GM12878 (cell line): ENCODE measurements at regions not wholly inside any gene's neighbourhood (a gene's known extent, or its start where the extent isn't known, plus 50 kb on each side); places are given as distances from the start of the nearest gene placed in this dataset.

Experiments used
- ATAC-seq: fragments of 200-7000 bp; cut with Tn5 transposase; 3 replicates; pipeline ENCODE4 v1.9.1; 2020; ENCODE audit warnings: mild to moderate bottlenecking, moderate library complexity
- BruUV-seq: library from RNA; stranded (reverse); fragments of 400-500 nt; replicated peaks from 2 replicates; lab custom pipeline; 2021; lab: Mats Ljungman, UMichigan
- CTCF ChIA-PET: fragments of 300-600 bp; sonication (Branson Sonifier 250); formaldehyde crosslinking; extraction: SDS; loops from one replicate; lab custom pipeline; 2021; ENCODE audit warnings: inconsistent platforms; lab: Yijun Ruan, JAX
- POLR2A ChIA-PET: fragments of 350-600 bp; formaldehyde crosslinking; extraction: SDS; loops from one replicate; lab custom pipeline; 2021; ENCODE audit warnings: inconsistent platforms; lab: Charles Lee
- RAD21 ChIA-PET: fragments of 300-600 bp; sonication (Branson Sonifier 250); formaldehyde crosslinking; loops from one replicate; lab custom pipeline; 2023; ENCODE audit warnings: antibody characterized with exemption; ENCODE audit not compliant: unreplicated experiment; lab: Charles Lee
- SMC1A ChIA-PET: fragments of 300-600 bp; sonication (Branson Sonifier 250); formaldehyde crosslinking; loops from one replicate; lab custom pipeline; 2023; ENCODE audit not compliant: unreplicated experiment, uncharacterized antibody; lab: Charles Lee
- DNase-seq: peaks from one replicate; pipeline ENCODE4 v3.0.0-alpha.2; 2011; ENCODE audit warnings: low read depth, low spot score
- FAIRE-seq: peaks from 3 replicates; lab custom pipeline; 2011; peaks lifted over from hg19 to GRCh38; lab: Jason Lieb, UNC
- H2AFZ ChIP-seq: 2 replicates; pipeline ENCODE4 v1.6.0; 2011; ENCODE audit warnings: low read depth, low read length, control low read depth; ENCODE audit not compliant: control insufficient read depth
- H3K27ac ChIP-seq: 2 replicates; pipeline ENCODE4 v1.5.1; 2011; ENCODE audit warnings: control low read depth; ENCODE audit not compliant: control insufficient read depth, insufficient read depth
- H3K27me3 ChIP-seq, 2 experiments: replicated peaks in 1 of 2; 2 replicates each; pipeline versions ENCODE4 v1.6.0 to v1.6.1; 2011; ENCODE audit warnings: low read length in 1 of 2; ENCODE audit not compliant: control insufficient read depth in 2 of 2, insufficient read depth in 2 of 2
- H3K36me3 ChIP-seq, 2 experiments: 2 replicates each; pipeline ENCODE4 v1.5.1; 2011; ENCODE audit warnings: low read length in 1 of 2; ENCODE audit not compliant: control insufficient read depth in 2 of 2, insufficient read depth in 2 of 2
- H3K4me1 ChIP-seq: 2 replicates; pipeline ENCODE4 v1.6.1; 2011; ENCODE audit warnings: mild to moderate bottlenecking, low read length, moderate library complexity, mixed read lengths; ENCODE audit not compliant: control insufficient read depth, insufficient read depth
- H3K4me2 ChIP-seq: 2 replicates; pipeline ENCODE4 v1.6.0; 2011; ENCODE audit warnings: control low read depth; ENCODE audit not compliant: control insufficient read depth, insufficient read depth
- H3K4me3 ChIP-seq: fragments of 200-600 bp; sonication (generic); 2 replicates; pipeline ENCODE4 v1.5.1; 2016
- H3K79me2 ChIP-seq: 2 replicates; pipeline ENCODE4 v1.6.0; 2011; ENCODE audit warnings: low read length; ENCODE audit not compliant: control insufficient read depth, insufficient read depth
- H3K9ac ChIP-seq: 2 replicates; pipeline ENCODE4 v1.8.0; 2011; ENCODE audit warnings: low read length, control low read depth, mixed read lengths; ENCODE audit not compliant: control insufficient read depth, insufficient read depth
- H3K9me3 ChIP-seq: replicated peaks from 3 replicates; pipeline ENCODE4 v1.5.1; 2011; ENCODE audit warnings: mild to moderate bottlenecking, low read length; ENCODE audit not compliant: control insufficient read depth, insufficient read depth
- H4K20me1 ChIP-seq: 2 replicates; pipeline ENCODE4 v1.6.0; 2011; ENCODE audit not compliant: control insufficient read depth, insufficient read depth
- ATF3 ChIP-seq: IDR thresholded peaks from 2 replicates; pipeline ENCODE4 v1.6.1; 2011; ENCODE audit warnings: low read depth, mild to moderate bottlenecking, low read length, moderate library complexity, borderline replicate concordance; ENCODE audit errors: extremely low read depth
- ATF7 ChIP-seq: fragments of 450-650 bp; IDR thresholded peaks from 2 replicates; pipeline ENCODE4 v1.6.1; 2016; ENCODE audit warnings: low read depth, mild to moderate bottlenecking
- BCL11A ChIP-seq: IDR thresholded peaks from 2 replicates; pipeline ENCODE4 v1.6.1; 2011; ENCODE audit warnings: low read depth, low read length
- CREM ChIP-seq: IDR thresholded peaks from 2 replicates; pipeline ENCODE4 v1.6.1; 2014; ENCODE audit warnings: antibody characterized with exemption, low read depth
- FOS ChIP-seq: IDR thresholded peaks from 3 replicates; pipeline ENCODE4 v1.6.1; 2011; ENCODE audit warnings: borderline replicate concordance; ENCODE audit not compliant: insufficient read length; ENCODE audit errors: extremely low read depth
- HDAC2 ChIP-seq: fragments of 200-600 bp; sonication (generic); IDR thresholded peaks from 2 replicates; pipeline ENCODE4 v1.6.1; 2017
- IKZF1 ChIP-seq: fragments of 450-650 bp; conservative IDR thresholded peaks from 2 replicates; pipeline ENCODE4 v1.6.1; 2017; ENCODE audit warnings: antibody characterized with exemption, mild to moderate bottlenecking
- IRF4 ChIP-seq: IDR thresholded peaks from 2 replicates; pipeline ENCODE4 v1.6.1; 2011; ENCODE audit warnings: low read depth, low read length
- JUNB ChIP-seq: IDR thresholded peaks from 2 replicates; pipeline ENCODE4 v1.6.1; 2016; ENCODE audit warnings: antibody characterized with exemption, mild to moderate bottlenecking
- MAX ChIP-seq: IDR thresholded peaks from 2 replicates; pipeline ENCODE4 v1.6.1; 2012; ENCODE audit warnings: low read depth, low read length, improper control_type of control experiment
- NFIC ChIP-seq: IDR thresholded peaks from 2 replicates; pipeline ENCODE4 v1.6.1; 2012; ENCODE audit warnings: low read depth, mild to moderate bottlenecking, inconsistent platforms, low read length, moderate library complexity
- RAD21 ChIP-seq: IDR thresholded peaks from 2 replicates; pipeline ENCODE4 v1.6.1; 2011; ENCODE audit warnings: mild to moderate bottlenecking, low read depth, low read length, moderate library complexity; ENCODE audit not compliant: insufficient read depth
- STAT1 ChIP-seq: fragments of 450-650 bp; conservative IDR thresholded peaks from 2 replicates; pipeline ENCODE4 v1.6.1; 2014; ENCODE audit warnings: antibody characterized with exemption, mild to moderate bottlenecking
- SUPT20H ChIP-seq: IDR thresholded peaks from 2 replicates; pipeline ENCODE4 v1.6.1; 2011; ENCODE audit warnings: low read depth, mild to moderate bottlenecking, low read length, moderate library complexity, borderline replicate concordance; ENCODE audit not compliant: control insufficient read depth
- SUZ12 ChIP-seq: fragments of 200-600 bp; sonication (generic); IDR thresholded peaks from one replicate; pipeline ENCODE4 v1.6.1; 2018; ENCODE audit warnings: antibody characterized with exemption, mild to moderate bottlenecking; ENCODE audit not compliant: unreplicated experiment
- TCF7 ChIP-seq: IDR thresholded peaks from 2 replicates; pipeline ENCODE4 v1.6.1; 2014; ENCODE audit warnings: antibody characterized with exemption, borderline replicate concordance
- ZBTB33 ChIP-seq: fragments of 450-650 bp; IDR thresholded peaks from 2 replicates; pipeline ENCODE4 v1.6.1; 2017; ENCODE audit warnings: mild to moderate bottlenecking
- ZNF384 ChIP-seq: IDR thresholded peaks from 2 replicates; pipeline ENCODE4 v1.6.1; 2012; ENCODE audit warnings: low read depth, mild to moderate bottlenecking, low read length, improper control_type of control experiment, borderline replicate concordance
- ZSCAN29 ChIP-seq: fragments of 450-650 bp; IDR thresholded peaks from 2 replicates; pipeline ENCODE4 v1.6.1; 2017; ENCODE audit warnings: mild to moderate bottlenecking, moderate library complexity
- WGBS: methylation state at CpG from one replicate; pipeline ENCODE4 v1.1.6; 2016; ENCODE audit warnings: low lambda C conversion rate; ENCODE audit not compliant: insufficient replicate concordance, insufficient coverage; ENCODE audit errors: missing lambda C conversion rate; 5-methylcytosine and 5-hydroxymethylcytosine counted together
- in situ Hi-C: fragments of 300-500 bp; cut with MboI; formaldehyde crosslinking; loops from 9 replicates; pipeline ENCODE4 v1.14.3; 2018; ENCODE audit warnings: mixed read lengths
- intact Hi-C: fragments of 100-400 bp; cut with micrococcal nuclease; formaldehyde crosslinking; loops from one replicate; pipeline ENCODE4 v1.14.2; 2022; ENCODE audit not compliant: unreplicated experiment
- TF ChIP-seq, protein P1 (sequence below): fragments of 450-650 bp; formaldehyde crosslinking; IDR thresholded peaks from 2 replicates; pipeline ENCODE4 v1.5.0; 2022; ENCODE audit warnings: mild to moderate bottlenecking, missing genetic modification characterization

DNA sequence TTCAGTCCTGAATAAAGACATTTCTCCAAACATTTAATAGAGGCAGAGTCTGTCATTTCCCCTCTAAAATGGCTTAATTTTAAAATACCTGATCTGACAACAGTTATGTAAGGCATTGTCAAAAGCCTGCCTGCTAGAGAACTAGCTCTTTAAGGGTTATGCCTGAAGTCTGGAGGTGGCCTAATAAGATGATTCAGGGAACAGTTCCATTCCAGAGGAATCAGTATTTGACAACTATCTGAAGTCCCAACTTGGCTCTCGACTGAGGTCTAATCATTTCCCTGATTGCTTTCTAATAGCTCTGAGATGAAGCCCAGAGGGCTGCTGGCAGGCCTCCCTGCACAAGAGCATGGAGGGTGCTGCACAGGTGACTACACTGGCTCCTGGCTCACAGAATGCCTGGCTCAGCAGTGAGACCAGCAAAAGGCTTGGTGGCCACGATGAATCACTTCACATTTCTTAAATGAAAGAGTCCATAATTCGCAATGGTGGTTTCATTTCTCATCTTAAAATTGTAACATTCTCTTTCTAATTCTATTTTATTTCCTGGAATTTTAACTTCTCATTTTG is 509.6 kb upstream of the POM121L12 start (continued):
- TF ChIP-seq, protein P1, sequence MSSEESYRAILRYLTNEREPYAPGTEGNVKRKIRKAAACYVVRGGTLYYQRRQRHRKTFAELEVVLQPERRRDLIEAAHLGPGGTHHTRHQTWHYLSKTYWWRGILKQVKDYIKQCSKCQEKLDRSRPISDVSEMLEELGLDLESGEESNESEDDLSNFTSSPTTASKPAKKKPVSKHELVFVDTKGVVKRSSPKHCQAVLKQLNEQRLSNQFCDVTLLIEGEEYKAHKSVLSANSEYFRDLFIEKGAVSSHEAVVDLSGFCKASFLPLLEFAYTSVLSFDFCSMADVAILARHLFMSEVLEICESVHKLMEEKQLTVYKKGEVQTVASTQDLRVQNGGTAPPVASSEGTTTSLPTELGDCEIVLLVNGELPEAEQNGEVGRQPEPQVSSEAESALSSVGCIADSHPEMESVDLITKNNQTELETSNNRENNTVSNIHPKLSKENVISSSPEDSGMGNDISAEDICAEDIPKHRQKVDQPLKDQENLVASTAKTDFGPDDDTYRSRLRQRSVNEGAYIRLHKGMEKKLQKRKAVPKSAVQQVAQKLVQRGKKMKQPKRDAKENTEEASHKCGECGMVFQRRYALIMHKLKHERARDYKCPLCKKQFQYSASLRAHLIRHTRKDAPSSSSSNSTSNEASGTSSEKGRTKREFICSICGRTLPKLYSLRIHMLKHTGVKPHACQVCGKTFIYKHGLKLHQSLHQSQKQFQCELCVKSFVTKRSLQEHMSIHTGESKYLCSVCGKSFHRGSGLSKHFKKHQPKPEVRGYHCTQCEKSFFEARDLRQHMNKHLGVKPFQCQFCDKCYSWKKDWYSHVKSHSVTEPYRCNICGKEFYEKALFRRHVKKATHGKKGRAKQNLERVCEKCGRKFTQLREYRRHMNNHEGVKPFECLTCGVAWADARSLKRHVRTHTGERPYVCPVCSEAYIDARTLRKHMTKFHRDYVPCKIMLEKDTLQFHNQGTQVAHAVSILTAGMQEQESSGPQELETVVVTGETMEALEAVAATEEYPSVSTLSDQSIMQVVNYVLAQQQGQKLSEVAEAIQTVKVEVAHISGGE (CRISPR knock-in tag), result no peak
- TF ChIP-seq MAX (no peak), ATF7 (no peak), ATF3 (no peak), STAT1 (no peak), FOS (no peak), SUPT20H (no peak), BCL11A (no peak)

DNA sequence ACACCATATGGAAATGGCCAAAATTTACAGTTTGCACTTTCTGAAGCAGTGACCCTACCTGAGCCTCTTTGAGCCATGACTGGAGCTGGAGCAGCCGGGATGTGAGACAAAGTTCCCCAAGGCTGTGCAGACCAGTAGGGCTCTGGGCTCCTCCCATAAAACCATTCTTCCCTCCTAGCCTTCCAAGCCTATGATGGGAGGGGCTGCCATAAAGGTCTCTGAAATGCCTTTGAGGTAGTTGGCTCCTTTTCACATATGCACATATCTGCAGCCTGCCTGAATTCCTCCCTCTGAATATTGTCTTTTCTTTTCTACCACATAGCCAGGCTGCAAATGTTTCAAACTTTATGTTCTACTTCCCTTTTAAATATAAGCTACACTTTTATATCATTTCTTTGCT is 516.6 kb upstream of the POM121L12 start:
- no peaks in the 10 kb centered on the region for H3K79me2 ChIP-seq
- ChIA-PET POLR2A (interaction anchor here (0.5 kb wide), 1 partner anchor 1068 kb away, joined by 4 read pairs; no protein-coding TSS in a partner anchor), RAD21 (no interaction called here), CTCF (no interaction called here), SMC1A (no interaction called here)
- FAIRE-seq (no peak), DNase-seq (no peak), ATAC-seq (no peak)
- no TSS peak for BruUV-seq
- H3K4me2 ChIP-seq, result no peak overlapping the region
- H4K20me1 ChIP-seq, result no peaks in the 10 kb centered on the region
- intact Hi-C loops (no loop called here), in situ Hi-C loops (no loop called here)
- no peak overlapping the region for H2AFZ ChIP-seq
- H3K9me3 ChIP-seq, result no peaks in the 10 kb centered on the region
- H3K4me1 ChIP-seq, result no peaks in the 10 kb centered on the region
- no peak overlapping the region for H3K27ac ChIP-seq
- H3K9ac ChIP-seq, result no peak overlapping the region
- H3K4me3 ChIP-seq, result no peak overlapping the region
- 71% methylated on average over 1 of the region's 1 CpG for WGBS
- no peaks in the 10 kb centered on the region for H3K36me3 ChIP-seq
- no peaks in the 10 kb centered on the region for H3K27me3 ChIP-seq
- TF ChIP-seq IKZF1 (no peak), ZNF384 (no peak), ZSCAN29 (no peak), TCF7 (no peak), NFIC (no peak), ZBTB33 (no peak), BCL11A (no peak), JUNB (no peak), FOS (no peak), IRF4 (no peak), RAD21 (no peak), HDAC2 (no peak), SUZ12 (no peak), CREM (no peak)
